PC-3 (cell line): ENCODE measurements at regions not wholly inside any gene's neighbourhood (a gene's known extent, or its start where the extent isn't known, plus 50 kb on each side); places are given as distances from the start of the nearest gene placed in this dataset.

Source experiments
- ATAC-seq: fragments of 200-7000 bp; cut with Tn5 transposase; 2 replicates; pipeline ENCODE4 v1.9.1; 2020; ENCODE audit warnings: mild to moderate bottlenecking, moderate library complexity
- BruUV-seq: library from RNA; stranded (reverse); fragments of 400-500 nt; replicated peaks from 2 replicates; lab custom pipeline; 2021; lab: Mats Ljungman, UMichigan
- CTCF ChIA-PET: fragments of 300-600 bp; sonication (Branson Sonifier 250); formaldehyde crosslinking; loops from one replicate; lab custom pipeline; 2022; ENCODE audit warnings: antibody characterized with exemption; lab: Charles Lee
- POLR2A ChIA-PET: fragments of 300-600 bp; sonication (Branson Sonifier 250); formaldehyde crosslinking; loops from one replicate; lab custom pipeline; 2022; ENCODE audit warnings: antibody characterized with exemption; ENCODE audit not compliant: unreplicated experiment; lab: Charles Lee
- DNase-seq: peaks from one replicate; pipeline ENCODE4 v3.0.0-alpha.2; 2015
- H2AFZ ChIP-seq: fragments of 300-600 bp; sonication (generic); 2 replicates; pipeline ENCODE4 v1.6.0; 2016; ENCODE audit warnings: antibody characterized with exemption, low read length
- H3F3A ChIP-seq: fragments of 300-600 bp; sonication (generic); one replicate; pipeline ENCODE4 v1.6.0; 2017; ENCODE audit warnings: antibody characterized with exemption, low read length, control low read depth, mild to moderate bottlenecking; ENCODE audit not compliant: unreplicated experiment
- H3K27ac ChIP-seq: fragments of 300-600 bp; sonication (generic); 2 replicates; pipeline ENCODE4 v1.5.1; 2016; ENCODE audit warnings: mild to moderate bottlenecking, low read length
- H3K27me3 ChIP-seq: fragments of 300-600 bp; sonication (generic); 2 replicates; pipeline ENCODE4 v1.6.1; 2016; ENCODE audit warnings: low read length, mixed read lengths
- H3K36me3 ChIP-seq: fragments of 300-600 bp; sonication (generic); 2 replicates; pipeline ENCODE4 v1.6.1; 2016; ENCODE audit warnings: low read depth, mixed run types, low read length, mixed read lengths
- H3K4me1 ChIP-seq: fragments of 300-600 bp; sonication (generic); 2 replicates; pipeline ENCODE4 v1.5.1; 2016; ENCODE audit warnings: low read length; ENCODE audit not compliant: insufficient read depth
- H3K4me2 ChIP-seq: fragments of 300-600 bp; sonication (generic); 2 replicates; pipeline ENCODE4 v1.6.0; 2016; ENCODE audit warnings: low read length
- H3K4me3 ChIP-seq: fragments of 300-600 bp; sonication (generic); 2 replicates; pipeline ENCODE4 v1.5.1; 2016; ENCODE audit warnings: mild to moderate bottlenecking, low read length, mixed read lengths
- H3K79me2 ChIP-seq: fragments of 300-600 bp; sonication (generic); 2 replicates; pipeline ENCODE4 v1.6.1; 2017; ENCODE audit warnings: low read length, mixed read lengths
- H3K9ac ChIP-seq: fragments of 300-600 bp; sonication (generic); 2 replicates; pipeline ENCODE4 v1.6.0; 2016; ENCODE audit warnings: mild to moderate bottlenecking, low read length
- H3K9me2 ChIP-seq: fragments of 300-600 bp; sonication (generic); replicated peaks from 2 replicates; pipeline ENCODE4 v1.6.1; 2016; ENCODE audit warnings: mixed run types, low read length, mixed read lengths
- H3K9me3 ChIP-seq: fragments of 300-600 bp; sonication (generic); 2 replicates; pipeline ENCODE4 v1.6.1; 2016; ENCODE audit warnings: low read length, mixed read lengths
- H4K20me1 ChIP-seq: fragments of 300-600 bp; sonication (generic); 2 replicates; pipeline ENCODE4 v1.6.1; 2016; ENCODE audit warnings: low read length, mixed read lengths
- EZH2 ChIP-seq: fragments of 300-600 bp; sonication (generic); IDR thresholded peaks from one replicate; pipeline ENCODE4 v1.6.1; 2017; ENCODE audit warnings: antibody characterized with exemption, mild to moderate bottlenecking, low read length; ENCODE audit not compliant: unreplicated experiment
- EZH2phosphoT487 ChIP-seq: fragments of 300-600 bp; sonication (generic); IDR thresholded peaks from 2 replicates; pipeline ENCODE4 v1.6.1; 2018; ENCODE audit warnings: mild to moderate bottlenecking, antibody characterized with exemption, low read length, borderline replicate concordance
- intact Hi-C: fragments of 100-400 bp; cut with micrococcal nuclease; formaldehyde crosslinking; loops from 2 replicates; pipeline ENCODE4 v1.9.0; 2023
- TF ChIP-seq, protein P1 (sequence below): fragments of 300-600 bp; sonication (generic); conservative IDR thresholded peaks from 2 replicates; pipeline ENCODE4 v1.5.1; 2017; ENCODE audit warnings: antibody characterized with exemption, low read depth, mild to moderate bottlenecking, low read length

DNA sequence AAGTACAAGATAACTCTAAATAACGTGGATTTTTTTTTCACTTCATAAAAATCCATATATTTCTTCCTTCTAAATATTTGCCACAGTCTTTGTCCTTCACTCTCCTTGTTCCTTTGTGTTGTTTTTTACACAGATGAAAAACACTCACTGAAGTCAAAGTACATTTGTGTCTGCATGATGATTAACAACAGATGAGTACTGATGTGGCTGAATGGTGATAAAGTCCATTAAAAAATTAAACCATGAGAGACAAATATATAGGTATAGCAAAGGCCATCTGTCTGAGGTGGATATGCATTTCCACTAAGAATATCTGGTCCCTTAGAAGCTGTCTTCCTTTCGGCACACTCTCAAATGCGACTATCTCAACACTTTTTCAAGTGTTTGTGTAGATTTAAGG lies 317.5 kb upstream of the MCTP2 start:
- Histone ChIP-seq H4K20me1 (no peaks in the 10 kb centered on the region), H3K9ac (no peak overlapping the region), H3K27me3 (no peaks in the 10 kb centered on the region; the same call in 1 of the 2 replicates), H2AFZ (no peak overlapping the region), H3K4me2 (no peak overlapping the region), H3F3A (no peaks in the 10 kb centered on the region), H3K27ac (no peak overlapping the region), H3K4me3 (no peak overlapping the region), H3K4me1 (no peaks in the 10 kb centered on the region), H3K9me2 (no peaks in the 10 kb centered on the region), H3K9me3 (no peaks in the 10 kb centered on the region), H3K79me2 (no peaks in the 10 kb centered on the region), H3K36me3 (no peaks in the 10 kb centered on the region)
- BruUV-seq, result no TSS peak
- intact Hi-C loops, result no loop called here
- ChIA-PET POLR2A (no interaction called here), CTCF (no interaction called here)
- no peak for ATAC-seq
- no peak for DNase-seq
- TF ChIP-seq, protein P1, sequence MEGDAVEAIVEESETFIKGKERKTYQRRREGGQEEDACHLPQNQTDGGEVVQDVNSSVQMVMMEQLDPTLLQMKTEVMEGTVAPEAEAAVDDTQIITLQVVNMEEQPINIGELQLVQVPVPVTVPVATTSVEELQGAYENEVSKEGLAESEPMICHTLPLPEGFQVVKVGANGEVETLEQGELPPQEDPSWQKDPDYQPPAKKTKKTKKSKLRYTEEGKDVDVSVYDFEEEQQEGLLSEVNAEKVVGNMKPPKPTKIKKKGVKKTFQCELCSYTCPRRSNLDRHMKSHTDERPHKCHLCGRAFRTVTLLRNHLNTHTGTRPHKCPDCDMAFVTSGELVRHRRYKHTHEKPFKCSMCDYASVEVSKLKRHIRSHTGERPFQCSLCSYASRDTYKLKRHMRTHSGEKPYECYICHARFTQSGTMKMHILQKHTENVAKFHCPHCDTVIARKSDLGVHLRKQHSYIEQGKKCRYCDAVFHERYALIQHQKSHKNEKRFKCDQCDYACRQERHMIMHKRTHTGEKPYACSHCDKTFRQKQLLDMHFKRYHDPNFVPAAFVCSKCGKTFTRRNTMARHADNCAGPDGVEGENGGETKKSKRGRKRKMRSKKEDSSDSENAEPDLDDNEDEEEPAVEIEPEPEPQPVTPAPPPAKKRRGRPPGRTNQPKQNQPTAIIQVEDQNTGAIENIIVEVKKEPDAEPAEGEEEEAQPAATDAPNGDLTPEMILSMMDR, result no peak
- TF ChIP-seq EZH2 (no peak), EZH2phosphoT487 (no peak)

DNA sequence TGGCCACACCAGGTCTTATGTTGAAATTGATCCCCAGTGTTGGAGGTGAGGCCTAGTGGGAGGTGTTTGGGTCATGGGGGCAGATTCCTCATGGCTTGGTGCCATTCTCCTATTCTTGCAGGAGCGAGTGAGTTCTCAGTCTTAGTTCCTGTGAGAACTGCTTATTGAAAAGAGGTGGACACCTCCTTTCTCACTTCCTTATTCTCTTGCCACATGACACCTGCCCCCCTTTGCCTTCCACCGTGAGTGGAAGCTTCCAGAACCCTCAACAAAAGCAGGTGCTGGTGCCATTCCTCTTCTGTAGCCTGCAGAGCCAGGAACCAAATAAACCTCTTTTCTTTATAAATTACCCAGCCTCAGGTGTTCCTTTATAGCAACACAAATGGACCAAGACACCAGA lies 318.1 kb upstream of the MCTP2 start:
- Histone ChIP-seq H2AFZ (no peak overlapping the region), H3K4me3 (no peak overlapping the region), H3K79me2 (no peaks in the 10 kb centered on the region), H3K36me3 (no peaks in the 10 kb centered on the region), H3K27me3 (no peaks in the 10 kb centered on the region; the same call in 1 of the 2 replicates), H3K4me2 (no peak overlapping the region), H3K9ac (no peak overlapping the region), H3K4me1 (no peaks in the 10 kb centered on the region), H3K9me3 (no peaks in the 10 kb centered on the region), H3K27ac (no peak overlapping the region), H3K9me2 (no peaks in the 10 kb centered on the region), H4K20me1 (no peaks in the 10 kb centered on the region), H3F3A (no peaks in the 10 kb centered on the region)
- intact Hi-C loops, result no loop called here
- CTCF ChIA-PET, result no interaction called here
- no peak for TF ChIP-seq EZH2phosphoT487
- TF ChIP-seq, protein P1, result no peak
- TF ChIP-seq EZH2, result no peak
- no TSS peak for BruUV-seq
- ATAC-seq (no peak), DNase-seq (no peak)
- POLR2A ChIA-PET, result no interaction called here

DNA sequence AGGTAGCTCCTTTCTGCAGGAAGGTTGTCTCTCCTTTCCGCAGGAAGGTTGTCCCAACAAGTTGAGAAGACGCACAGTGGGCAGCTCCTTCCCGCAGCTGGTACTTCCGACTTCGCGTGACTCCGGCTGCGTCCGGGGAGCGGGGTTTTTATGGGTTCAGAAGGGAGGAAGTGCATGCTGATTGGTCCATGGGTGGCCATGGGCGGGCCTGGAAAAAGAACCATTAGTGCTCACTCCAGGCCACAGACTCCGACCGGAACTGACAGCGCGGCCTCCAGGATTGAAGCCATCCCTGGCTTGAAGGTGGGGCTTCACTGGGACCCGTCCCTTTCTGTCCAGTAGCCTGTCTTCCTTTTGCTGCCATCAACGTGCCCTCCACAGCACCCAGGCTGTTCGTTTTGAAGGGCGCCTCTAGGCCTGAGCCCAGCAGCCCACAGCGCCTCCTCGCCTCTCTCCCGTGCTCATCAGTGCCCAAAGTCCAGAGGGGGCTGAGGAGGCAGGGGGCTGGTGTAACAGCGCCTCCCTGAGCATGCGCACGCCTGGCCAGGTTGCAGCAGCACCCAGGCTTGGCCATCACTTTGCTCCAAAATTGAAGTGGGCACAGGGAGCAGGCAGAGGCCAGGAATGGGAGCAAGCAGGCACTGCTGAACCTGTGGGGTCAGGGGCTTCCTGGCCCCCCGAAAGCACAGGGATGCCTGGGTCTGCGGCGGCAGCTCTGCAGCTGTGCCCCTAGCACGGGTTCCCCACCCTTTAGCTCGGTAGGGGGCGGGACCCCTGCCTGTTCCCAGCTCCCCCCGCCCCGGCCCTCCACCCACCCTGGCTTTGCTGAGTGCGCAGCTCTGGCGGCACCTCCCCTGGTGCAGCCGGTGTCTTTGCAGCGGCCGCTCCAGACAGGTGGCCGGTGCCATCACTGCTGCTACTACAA lies 330.6 kb upstream of the MCTP2 start:
- no peak overlapping the region for H3K9ac ChIP-seq
- BruUV-seq, result no TSS peak
- H4K20me1 ChIP-seq, result no peaks in the 10 kb centered on the region
- no peak overlapping the region for H3K4me2 ChIP-seq
- no peak for TF ChIP-seq EZH2
- TF ChIP-seq EZH2phosphoT487, result no peak
- TF ChIP-seq, protein P1, result no peak
- DNase-seq, result no peak
- H3K9me2 ChIP-seq, result no peaks in the 10 kb centered on the region
- H3K4me1 ChIP-seq, result no peaks in the 10 kb centered on the region
- H3K4me3 ChIP-seq, result no peak overlapping the region
- H3K27ac ChIP-seq, result no peak overlapping the region
- no peaks in the 10 kb centered on the region for H3K79me2 ChIP-seq
- ATAC-seq, result no peak
- ChIA-PET POLR2A (no interaction called here), CTCF (no interaction called here)
- H2AFZ ChIP-seq, result no peak overlapping the region
- H3K9me3 ChIP-seq, result no peaks in the 10 kb centered on the region
- H3K36me3 ChIP-seq, result no peaks in the 10 kb centered on the region
- peaks cover 4% of the 10 kb centered on the region; the same call in 1 of the 2 replicates for H3K27me3 ChIP-seq
- no peaks in the 10 kb centered on the region for H3F3A ChIP-seq
- intact Hi-C loops, result no loop called here
